H1 (cell line): ENCODE measurements at regions not wholly inside any gene's neighbourhood (a gene's known extent, or its start where the extent isn't known, plus 50 kb on each side); places are given as distances from the start of the nearest gene placed in this dataset.

ENCODE experiments used
- CTCF ChIA-PET: fragments of 300-600 bp; sonication (Branson Sonifier 250); formaldehyde crosslinking; loops from one replicate; lab custom pipeline; 2021; ENCODE audit not compliant: partially characterized antibody; lab: Charles Lee
- POLR2A ChIA-PET: fragments of 300-600 bp; sonication (Branson Sonifier 250); formaldehyde crosslinking; loops from one replicate; lab custom pipeline; 2021; ENCODE audit warnings: inconsistent platforms; ENCODE audit not compliant: partially characterized antibody; lab: Charles Lee
- DNase-seq, 2 experiments: peaks; one replicate each; pipeline versions ENCODE4 v3.0.0 to v3.0.0-alpha.2; 2010 to 2022; ENCODE audit warnings: low spot score in 2 of 2, low read depth in 1 of 2, mixed read lengths in 1 of 2
- FAIRE-seq: peaks from 2 replicates; lab custom pipeline; 2011; peaks lifted over from hg19 to GRCh38; lab: Jason Lieb, UNC
- H2AFZ ChIP-seq: 2 replicates; pipeline ENCODE4 v1.8.1; 2012; ENCODE audit warnings: low read length, inconsistent platforms
- H2AK5ac ChIP-seq: 2 replicates; pipeline ENCODE4 v1.6.1; 2013; ENCODE audit warnings: low read depth, low read length
- H2BK120ac ChIP-seq: replicated peaks from 2 replicates; pipeline ENCODE3; 2013; ENCODE audit warnings: low read depth, low read length, inconsistent platforms
- H2BK12ac ChIP-seq: 2 replicates; pipeline ENCODE4 v1.6.1; 2013; ENCODE audit warnings: low read depth, low read length
- H2BK15ac ChIP-seq: 2 replicates; pipeline ENCODE4 v1.6.1; 2013; ENCODE audit warnings: low read length
- H2BK20ac ChIP-seq: 2 replicates; pipeline ENCODE4 v1.6.1; 2013; ENCODE audit warnings: low read length
- H2BK5ac ChIP-seq: 2 replicates; pipeline ENCODE4 v1.6.1; 2013; ENCODE audit warnings: low read depth, low read length
- H3K14ac ChIP-seq: 2 replicates; pipeline ENCODE4 v1.6.1; 2013; ENCODE audit warnings: inconsistent platforms; ENCODE audit not compliant: insufficient read length
- H3K18ac ChIP-seq: 2 replicates; pipeline ENCODE4 v1.6.1; 2013; ENCODE audit warnings: low read length; ENCODE audit errors: extremely low read depth
- H3K23ac ChIP-seq: 2 replicates; pipeline ENCODE4 v1.6.1; 2013; ENCODE audit warnings: inconsistent platforms; ENCODE audit not compliant: insufficient read length
- H3K23me2 ChIP-seq: 2 replicates; pipeline ENCODE4 v1.6.1; 2013; ENCODE audit warnings: low read depth, low read length
- H3K27ac ChIP-seq: 2 replicates; pipeline ENCODE4 v1.6.1; 2011; ENCODE audit warnings: low read depth, low read length, inconsistent platforms
- H3K27me3 ChIP-seq, 4 experiments: replicated peaks in 1 of 4; 1 replicate in 1 of 4; 2 replicates in 3 of 4; pipeline versions ENCODE4 v1.6.1 to v1.8.1; 2011 to 2013; ENCODE audit warnings: low read length in 3 of 4, mild to moderate bottlenecking in 3 of 4, inconsistent platforms in 2 of 4, mixed read lengths in 2 of 4, moderate library complexity in 1 of 4; ENCODE audit not compliant: control insufficient read depth in 3 of 4, insufficient read depth in 3 of 4; ENCODE audit errors: extremely low read depth in 1 of 4
- H3K36me3 ChIP-seq, 4 experiments: 2 replicates each; pipeline versions ENCODE4 v1.6.1 to v1.8.1; 2011 to 2013; ENCODE audit warnings: mild to moderate bottlenecking in 4 of 4, low read length in 3 of 4, moderate library complexity in 2 of 4, control low read depth in 1 of 4, inconsistent platforms in 1 of 4; ENCODE audit not compliant: insufficient read depth in 4 of 4, control insufficient read depth in 2 of 4
- H3K4ac ChIP-seq: replicated peaks from 2 replicates; pipeline ENCODE3; 2013; ENCODE audit warnings: low read length, low read depth, mixed read lengths, inconsistent platforms; ENCODE audit not compliant: insufficient read length
- H3K4me1 ChIP-seq, 4 experiments: replicated peaks in 1 of 4; 1 replicate in 1 of 4; 2 replicates in 3 of 4; pipeline versions ENCODE4 v1.6.1 to v1.8.1; 2011 to 2013; ENCODE audit warnings: low read length in 3 of 4, inconsistent platforms in 2 of 4, mixed read lengths in 1 of 4; ENCODE audit not compliant: insufficient read depth in 4 of 4, control insufficient read depth in 3 of 4
- H3K4me2 ChIP-seq, 2 experiments: 2 replicates each; pipeline versions ENCODE4 v1.6.1 to v1.8.1; 2011 to 2013; ENCODE audit warnings: low read depth in 2 of 2, low read length in 2 of 2, control low read depth in 1 of 2, inconsistent platforms in 1 of 2, mild to moderate bottlenecking in 1 of 2; ENCODE audit not compliant: insufficient read depth in 1 of 2
- H3K4me3 ChIP-seq, 4 experiments: fragments of 200-600, 300-600 bp in 1 of 4; sonication (generic), shearing (Covaris generic), sonication (Bioruptor Twin) in 1 of 4; 2 replicates each; pipeline versions ENCODE4 v1.5.1 to v1.8.1; 2011 to 2016; ENCODE audit warnings: low read length in 4 of 4, low read depth in 3 of 4, control low read depth in 2 of 4, inconsistent platforms in 2 of 4, mild to moderate bottlenecking in 2 of 4, mixed read lengths in 1 of 4, moderate library complexity in 1 of 4; ENCODE audit not compliant: insufficient read depth in 2 of 4; ENCODE audit errors: extremely low read depth in 1 of 4
- H3K56ac ChIP-seq: replicated peaks from 2 replicates; pipeline ENCODE3; 2013; ENCODE audit warnings: low read depth, mild to moderate bottlenecking, mixed read lengths, low read length, inconsistent platforms; ENCODE audit not compliant: insufficient read length
- H3K79me1 ChIP-seq: 2 replicates; pipeline ENCODE4 v1.6.1; 2013; ENCODE audit warnings: low read depth, low read length, control low read depth
- H3K79me2 ChIP-seq, 2 experiments: 2 replicates each; pipeline versions ENCODE4 v1.6.1 to v1.8.1; 2012 to 2013; ENCODE audit warnings: low read length in 2 of 2, mild to moderate bottlenecking in 2 of 2, inconsistent platforms in 1 of 2; ENCODE audit not compliant: insufficient read depth in 2 of 2, control insufficient read depth in 1 of 2
- H3K9ac ChIP-seq, 4 experiments: replicated peaks in 1 of 4; 1 replicate in 1 of 4; 2 replicates in 3 of 4; pipeline versions ENCODE4 v1.6.1 to v1.8.1; 2011 to 2013; ENCODE audit warnings: low read depth in 3 of 4, low read length in 3 of 4, control low read depth in 2 of 4, mild to moderate bottlenecking in 2 of 4, moderate library complexity in 2 of 4, inconsistent platforms in 1 of 4; ENCODE audit errors: extremely low read depth in 1 of 4
- H3K9me3 ChIP-seq, 2 experiments: 2 replicates each; pipeline versions ENCODE4 v1.6.1 to v1.8.1; 2012 to 2013; ENCODE audit warnings: mild to moderate bottlenecking in 2 of 2, moderate library complexity in 2 of 2, control low read depth in 1 of 2, inconsistent platforms in 1 of 2, low read depth in 1 of 2, low read length in 1 of 2, mixed read lengths in 1 of 2; ENCODE audit not compliant: insufficient read depth in 2 of 2
- H4K20me1 ChIP-seq, 2 experiments: replicated peaks in 1 of 2; 2 replicates each; pipeline versions ENCODE3 to v1.8.1; 2011 to 2013; ENCODE audit warnings: inconsistent platforms in 2 of 2, low read length in 2 of 2, mild to moderate bottlenecking in 1 of 2; ENCODE audit not compliant: insufficient read depth in 2 of 2, control insufficient read depth in 1 of 2
- H4K5ac ChIP-seq: 2 replicates; pipeline ENCODE4 v1.6.1; 2013; ENCODE audit warnings: low read length, low read depth, mixed read lengths, inconsistent platforms; ENCODE audit not compliant: insufficient read length
- H4K8ac ChIP-seq: 2 replicates; pipeline ENCODE4 v1.8.0; 2013; ENCODE audit warnings: mild to moderate bottlenecking, moderate library complexity, low read length, inconsistent platforms; ENCODE audit not compliant: insufficient read depth; ENCODE audit errors: extremely low read depth
- H4K91ac ChIP-seq: replicated peaks from 2 replicates; pipeline ENCODE3; 2013; ENCODE audit warnings: low read length, mixed read lengths, inconsistent platforms; ENCODE audit not compliant: insufficient read length
- PHF8 ChIP-seq: fragments of 200-600 bp; sonication (generic); conservative IDR thresholded peaks from 2 replicates; pipeline ENCODE4 v1.7.1; 2012; ENCODE audit warnings: low read depth, mild to moderate bottlenecking, inconsistent platforms, low read length, moderate library complexity
- RXRA ChIP-seq: IDR thresholded peaks from 2 replicates; pipeline ENCODE4 v1.6.1; 2011; ENCODE audit warnings: low read depth, mild to moderate bottlenecking, low read length, moderate library complexity; ENCODE audit not compliant: insufficient read depth
- WGBS, 2 experiments: shearing (Covaris generic) in 1 of 2; methylation state at CpG; one replicate each; pipeline versions ENCODE4 v1.1.6 to v1.1.7; 2013 to 2015; ENCODE audit warnings: low lambda C conversion rate in 2 of 2, mixed read lengths in 2 of 2, inconsistent platforms in 1 of 2, low coverage in 1 of 2, missing lambda C conversion rate in 1 of 2; ENCODE audit not compliant: insufficient replicate concordance in 2 of 2, insufficient coverage in 1 of 2, insufficient read length in 1 of 2; ENCODE audit errors: extremely low coverage in 1 of 2, missing lambda C conversion rate in 1 of 2; 5-methylcytosine and 5-hydroxymethylcytosine counted together

DNA sequence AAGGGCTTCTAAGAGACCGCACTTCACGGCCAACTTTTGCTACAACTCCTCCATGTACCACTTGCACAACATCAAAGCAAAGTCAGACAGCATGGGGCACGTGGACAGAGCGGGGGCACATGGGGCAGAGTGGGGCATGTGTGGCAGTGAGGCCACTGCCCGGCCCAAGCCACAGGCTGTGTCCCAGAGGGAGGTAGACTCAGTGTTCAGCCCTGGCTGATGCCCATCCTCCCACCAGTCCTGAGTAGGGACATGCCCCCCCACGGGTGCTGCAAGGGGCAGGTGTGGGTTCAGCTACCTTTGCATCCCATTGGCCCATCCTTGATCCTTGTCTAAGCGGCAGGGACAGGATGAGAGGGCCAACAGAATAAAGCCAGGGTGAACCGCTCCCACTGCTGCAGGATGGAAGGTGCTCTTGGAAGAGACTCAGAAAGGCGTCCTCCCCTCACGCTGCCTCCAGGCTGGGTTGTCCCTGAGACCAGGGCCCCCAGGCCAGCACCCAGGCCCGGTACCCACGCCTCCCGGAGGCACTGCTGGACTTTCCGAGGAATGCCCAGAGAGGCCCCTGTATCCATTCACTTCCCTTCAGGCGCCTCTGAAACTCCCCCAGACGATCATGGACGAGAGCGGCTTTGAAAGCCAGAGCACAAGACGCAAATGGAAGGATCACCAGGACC, 218.2 kb downstream of the NDUFA10 start:
- no peak overlapping the region for H3K23ac ChIP-seq
- no peak overlapping the region for H2BK12ac ChIP-seq
- H4K91ac ChIP-seq, result no peak overlapping the region
- no peak overlapping the region for H3K4me2 ChIP-seq
- no peaks in the 10 kb centered on the region for H3K27me3 ChIP-seq
- H3K79me1 ChIP-seq, result no peaks in the 10 kb centered on the region
- H4K20me1 ChIP-seq, result no peaks in the 10 kb centered on the region
- no peak overlapping the region for H2BK5ac ChIP-seq
- H2AFZ ChIP-seq, result no peak overlapping the region
- FAIRE-seq (no peak), DNase-seq (peak in 1 of 2 experiments; percentile 34)
- no peak overlapping the region for H3K18ac ChIP-seq
- ChIA-PET POLR2A (no interaction called here), CTCF (interaction anchor here (0.5 kb wide), 1 partner anchor 505 kb away, joined by 4 read pairs; no protein-coding TSS in a partner anchor)
- H3K9me3 ChIP-seq, result no peaks in the 10 kb centered on the region
- no peak overlapping the region for H2AK5ac ChIP-seq
- no peak overlapping the region for H4K8ac ChIP-seq
- WGBS, 2 experiments, result 91% methylated on average over 19 of the region's 19 CpGs; no CpG with 5 or more reads in 1 of the 2 experiments
- no peak overlapping the region for H2BK120ac ChIP-seq
- no peak overlapping the region for H3K27ac ChIP-seq
- no peaks in the 10 kb centered on the region for H3K79me2 ChIP-seq
- no peak overlapping the region for H3K4me3 ChIP-seq
- H3K23me2 ChIP-seq, result no peaks in the 10 kb centered on the region
- H3K36me3 ChIP-seq, result no peaks in the 10 kb centered on the region
- no peak overlapping the region for H4K5ac ChIP-seq
- no peak overlapping the region for H3K14ac ChIP-seq
- H2BK20ac ChIP-seq, result no peak overlapping the region
- H2BK15ac ChIP-seq, result no peak overlapping the region
- TF ChIP-seq RXRA (no peak), PHF8 (no peak)
- H3K4ac ChIP-seq, result no peak overlapping the region
- no peaks in the 10 kb centered on the region for H3K4me1 ChIP-seq
- H3K56ac ChIP-seq, result no peak overlapping the region
- no peak overlapping the region for H3K9ac ChIP-seq
